Activated naive CD4-positive, alpha-beta T cell (primary cell): ENCODE measurements at regions not wholly inside any gene's neighbourhood (a gene's known extent, or its start where the extent isn't known, plus 50 kb on each side); places are given as distances from the start of the nearest gene placed in this dataset.

ENCODE experiments used
- DNase-seq, 4 experiments: peaks; one replicate each; lab custom pipeline; 2025; lab: John Stamatoyannopoulos, UW

- no peak for DNase-seq
These were observed 168.1 kb upstream of the MBNL1 start for GRCh38 chr3:152100491-152101132.

GRCh38 chr3:152102410-152102809, 166.3 kb upstream of the MBNL1 start:
- DNase-seq = no peak

- DNase-seq = no peak
These were observed 165.5 kb upstream of the MBNL1 start for GRCh38 chr3:152103257-152103656.

GRCh38 chr3:152104847-152105415, 163.8 kb upstream of the MBNL1 start:
- DNase-seq = no peak

- no peak for DNase-seq
These were observed 163.3 kb upstream of the MBNL1 start for GRCh38 chr3:152105446-152105845.

GRCh38 chr3:152109038-152109437, 159.7 kb upstream of the MBNL1 start:
- no peak for DNase-seq

GRCh38 chr3:152113413-152113812, 155.3 kb upstream of the MBNL1 start:
- DNase-seq = no peak

- no peak for DNase-seq
These were observed 154.6 kb upstream of the MBNL1 start for GRCh38 chr3:152113992-152114651.

- DNase-seq = no peak
These were observed 148.0 kb upstream of the MBNL1 start for GRCh38 chr3:152120601-152121269.

- no peak for DNase-seq
These were observed 147.5 kb upstream of the MBNL1 start for GRCh38 chr3:152121270-152121636.

- DNase-seq = no peak
These were observed 145.9 kb upstream of the MBNL1 start for GRCh38 chr3:152122851-152123250.

GRCh38 chr3:152123457-152123856, 145.3 kb upstream of the MBNL1 start:
- DNase-seq = no peak

- no peak for DNase-seq
These were observed 142.5 kb upstream of the MBNL1 start for GRCh38 chr3:152126260-152126659.

- DNase-seq = no peak
These were observed 141.7 kb upstream of the MBNL1 start for GRCh38 chr3:152127058-152127457.

GRCh38 chr3:152128356-152128755, 140.4 kb upstream of the MBNL1 start:
- no peak for DNase-seq

GRCh38 chr3:152139651-152140050, 129.1 kb upstream of the MBNL1 start:
- no peak for DNase-seq

- no peak for DNase-seq
These were observed 122.3 kb upstream of the MBNL1 start for GRCh38 chr3:152146461-152146860.

GRCh38 chr3:152147748-152148147, 121.0 kb upstream of the MBNL1 start:
- DNase-seq = no peak

GRCh38 chr3:152148579-152148978, 120.2 kb upstream of the MBNL1 start:
- no peak for DNase-seq

GRCh38 chr3:152149832-152150231, 118.9 kb upstream of the MBNL1 start:
- no peak for DNase-seq

GRCh38 chr3:152151216-152151876, 117.4 kb upstream of the MBNL1 start:
- DNase-seq = no peak
